ENCODE measurements at regions not wholly inside any gene's neighbourhood (a gene's known extent, or its start where the extent isn't known, plus 50 kb on each side); places are given as distances from the start of the nearest gene placed in this dataset.

GRCh38 chr10:120182431-120182830, 274.6 kb upstream of the PLPP4 start:
- H3K9ac ChIP-seq: no peak overlapping the region
- Mint-ChIP-seq H3K36me3 (no peaks in the 10 kb centered on the region), H3K4me1 (peaks cover 6% of the 10 kb centered on the region), H3K4me3 (no peak overlapping the region), H3K9me3 (no peaks in the 10 kb centered on the region), H3K27ac (no peak overlapping the region), H3K27me3 (ENCODE audit: insufficient read depth, low read depth) (no peaks in the 10 kb centered on the region)
- no peak overlapping the region for H2AFZ ChIP-seq (replicated peaks)
- no peaks in the 10 kb centered on the region for H3K27me3 ChIP-seq
- H3K36me3 ChIP-seq: no peaks in the 10 kb centered on the region
- H3K4me2 ChIP-seq: no peak overlapping the region
- no peaks in the 10 kb centered on the region for H3K4me1 ChIP-seq
- no peaks in the 10 kb centered on the region for H4K20me1 ChIP-seq (ENCODE audit: low read depth)
- H3K27ac ChIP-seq: no peak overlapping the region
- H3F3A ChIP-seq (ENCODE audit: low read depth): no peaks in the 10 kb centered on the region
- H3K4me3 ChIP-seq: no peak overlapping the region
- no peak for TF ChIP-seq CTCF (IDR thresholded peaks at IDR 0.05)
- no peak for TF ChIP-seq EZH2phosphoT487 (IDR thresholded peaks at IDR 0.05)
- TF ChIP-seq EZH2 (IDR thresholded peaks at IDR 0.05): no peak
- DNase-seq (ENCODE audit: low spot score): no peak
- no peaks in the 10 kb centered on the region for H3K9me3 ChIP-seq (ENCODE audit: low read depth)
- no peaks in the 10 kb centered on the region for H3K79me2 ChIP-seq (ENCODE audit: low read depth)

- H3K36me3 ChIP-seq: no peaks in the 10 kb centered on the region
Observed at GRCh38 chr10:120183546-120183945, 273.5 kb upstream of the PLPP4 start.

GRCh38 chr10:120184547-120185337, 272.3 kb upstream of the PLPP4 start:
- H3K4me2 ChIP-seq: no peak overlapping the region
- Mint-ChIP-seq H3K36me3 (no peaks in the 10 kb centered on the region), H3K4me3 (no peak overlapping the region), H3K4me1 (peaks cover 6% of the 10 kb centered on the region), H3K27me3 (ENCODE audit: insufficient read depth, low read depth) (peaks cover 2% of the 10 kb centered on the region), H3K9me3 (no peaks in the 10 kb centered on the region), H3K27ac (no peak overlapping the region)
- H3K27me3 ChIP-seq: no peaks in the 10 kb centered on the region
- no peaks in the 10 kb centered on the region for H4K20me1 ChIP-seq (ENCODE audit: low read depth)
- H3K4me3 ChIP-seq: no peak overlapping the region
- peak overlapping the region; percentile 58 for H2AFZ ChIP-seq (replicated peaks)
- peak; percentile 40 for DNase-seq (ENCODE audit: low spot score)
- no peaks in the 10 kb centered on the region for H3K9me3 ChIP-seq (ENCODE audit: low read depth)
- no peaks in the 10 kb centered on the region for H3K79me2 ChIP-seq (ENCODE audit: low read depth)
- H3F3A ChIP-seq (ENCODE audit: low read depth): no peaks in the 10 kb centered on the region
- H3K9ac ChIP-seq: no peak overlapping the region
- H3K4me1 ChIP-seq: no peaks in the 10 kb centered on the region
- no peaks in the 10 kb centered on the region for H3K36me3 ChIP-seq
- TF ChIP-seq EZH2phosphoT487 (IDR thresholded peaks at IDR 0.05) (no peak), CTCF (IDR thresholded peaks at IDR 0.05) (peak; percentile 54)
- H3K27ac ChIP-seq: no peak overlapping the region

More at GRCh38 chr10:120183546-120183945, 273.5 kb upstream of the PLPP4 start:
- no peak overlapping the region for H2AFZ ChIP-seq (replicated peaks)
- no peak overlapping the region for H3K4me2 ChIP-seq
- no peak overlapping the region for H3K27ac ChIP-seq
- DNase-seq (ENCODE audit: low spot score): no peak
- no peaks in the 10 kb centered on the region for H4K20me1 ChIP-seq (ENCODE audit: low read depth)
- H3K27ac Mint-ChIP-seq: no peak overlapping the region
- H3K4me3 ChIP-seq: no peak overlapping the region
- peaks cover 6% of the 10 kb centered on the region for H3K4me1 Mint-ChIP-seq
- H3K9me3 ChIP-seq (ENCODE audit: low read depth): no peaks in the 10 kb centered on the region
- H3K36me3 Mint-ChIP-seq: no peaks in the 10 kb centered on the region
- no peak for TF ChIP-seq EZH2phosphoT487 (IDR thresholded peaks at IDR 0.05)
- TF ChIP-seq CTCF (IDR thresholded peaks at IDR 0.05): no peak
- no peak for TF ChIP-seq EZH2 (IDR thresholded peaks at IDR 0.05)
- H3K4me3 Mint-ChIP-seq: no peak overlapping the region
- H3F3A ChIP-seq (ENCODE audit: low read depth): no peaks in the 10 kb centered on the region
- H3K79me2 ChIP-seq (ENCODE audit: low read depth): no peaks in the 10 kb centered on the region
- no peak overlapping the region for H3K9ac ChIP-seq
- H3K27me3 ChIP-seq: no peaks in the 10 kb centered on the region
- no peaks in the 10 kb centered on the region for H3K4me1 ChIP-seq
- H3K9me3 Mint-ChIP-seq: no peaks in the 10 kb centered on the region
- H3K27me3 Mint-ChIP-seq (ENCODE audit: insufficient read depth, low read depth): peaks cover 2% of the 10 kb centered on the region

Measured in neural progenitor cell (in vitro differentiated cells).